Esophagus muscularis mucosa (tissue), 3 donors: ENCODE measurements at regions not wholly inside any gene's neighbourhood (a gene's known extent, or its start where the extent isn't known, plus 50 kb on each side); places are given as distances from the start of the nearest gene placed in this dataset.

Source experiments
- POLR2A ChIP-seq: fragments of 450-650 bp; IDR thresholded peaks from one replicate; pipeline ENCODE4 v1.6.1; 2017; ENCODE audit warnings: antibody characterized with exemption, moderate library complexity, mild to moderate bottlenecking, low read depth
- TF ChIP-seq, protein P1 (sequence below), 3 experiments: fragments of 200-600 bp in 2 of 3; fragments of 450-650 bp in 1 of 3; sonication (generic) in 2 of 3; IDR thresholded peaks; one replicate each; pipeline ENCODE4 v1.5.1; 2017 to 2019; ENCODE audit warnings: antibody characterized with exemption in 3 of 3, mild to moderate bottlenecking in 2 of 3, moderate library complexity in 1 of 3

DNA sequence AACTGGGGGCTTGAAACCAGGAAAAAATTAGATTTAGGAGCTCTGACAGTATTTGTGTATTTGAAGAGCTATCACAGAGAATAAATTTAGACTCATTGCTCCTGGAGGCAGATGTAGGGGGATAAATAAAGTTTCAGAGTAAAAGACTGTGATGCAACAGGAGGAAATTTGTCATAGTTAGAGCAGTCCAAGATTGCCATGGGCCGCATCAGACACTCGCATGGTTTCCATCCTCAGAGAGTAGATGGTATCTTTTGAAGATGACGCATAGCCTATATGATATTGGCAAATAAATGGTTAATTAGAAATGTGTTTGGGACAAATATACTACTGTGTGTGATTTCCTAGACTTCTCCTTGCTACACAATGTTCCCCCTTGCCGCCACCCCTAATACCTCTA, 170.5 kb downstream of the FTCDNL1 start:
- TF ChIP-seq, protein P1, sequence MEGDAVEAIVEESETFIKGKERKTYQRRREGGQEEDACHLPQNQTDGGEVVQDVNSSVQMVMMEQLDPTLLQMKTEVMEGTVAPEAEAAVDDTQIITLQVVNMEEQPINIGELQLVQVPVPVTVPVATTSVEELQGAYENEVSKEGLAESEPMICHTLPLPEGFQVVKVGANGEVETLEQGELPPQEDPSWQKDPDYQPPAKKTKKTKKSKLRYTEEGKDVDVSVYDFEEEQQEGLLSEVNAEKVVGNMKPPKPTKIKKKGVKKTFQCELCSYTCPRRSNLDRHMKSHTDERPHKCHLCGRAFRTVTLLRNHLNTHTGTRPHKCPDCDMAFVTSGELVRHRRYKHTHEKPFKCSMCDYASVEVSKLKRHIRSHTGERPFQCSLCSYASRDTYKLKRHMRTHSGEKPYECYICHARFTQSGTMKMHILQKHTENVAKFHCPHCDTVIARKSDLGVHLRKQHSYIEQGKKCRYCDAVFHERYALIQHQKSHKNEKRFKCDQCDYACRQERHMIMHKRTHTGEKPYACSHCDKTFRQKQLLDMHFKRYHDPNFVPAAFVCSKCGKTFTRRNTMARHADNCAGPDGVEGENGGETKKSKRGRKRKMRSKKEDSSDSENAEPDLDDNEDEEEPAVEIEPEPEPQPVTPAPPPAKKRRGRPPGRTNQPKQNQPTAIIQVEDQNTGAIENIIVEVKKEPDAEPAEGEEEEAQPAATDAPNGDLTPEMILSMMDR (IDR thresholded peaks at IDR 0.05): no peak
- no peak for TF ChIP-seq POLR2A
